Right atrium auricular region (tissue), 2 donors: ENCODE measurements at regions not wholly inside any gene's neighbourhood (a gene's known extent, or its start where the extent isn't known, plus 50 kb on each side); places are given as distances from the start of the nearest gene placed in this dataset.
"Not testable (repeated sequence)": the region's sequence is repeated elsewhere in the genome, so short reads cannot be mapped to it uniquely, and the experiment has no call there.

Experiments used
- DNase-seq: peaks from one replicate; pipeline ENCODE4 v3.0.0-alpha.2; 2019; ENCODE audit warnings: low spot score
- H3K27ac ChIP-seq, 2 donors: fragments of 200-600 bp; sonication (generic); 1 replicate in 1 of 2; 2 replicates in 1 of 2; pipeline ENCODE4 v1.5.1; 2016 to 2019
- H3K27me3 ChIP-seq, 2 donors: fragments of 200-600 bp; sonication (generic); one replicate each; pipeline versions ENCODE4 v1.5.1 to v1.6.0; 2017 to 2019
- H3K36me3 ChIP-seq: fragments of 200-600 bp; sonication (generic); one replicate; pipeline ENCODE4 v1.5.1; 2016
- H3K4me1 ChIP-seq, 2 donors: fragments of 200-600 bp; sonication (generic); one replicate each; pipeline versions ENCODE4 v1.5.1 to v1.6.0; 2017 to 2019
- H3K4me3 ChIP-seq, 2 donors: fragments of 200-600 bp; sonication (generic); 1 replicate in 1 of 2; 2 replicates in 1 of 2; pipeline ENCODE4 v1.5.1; 2017 to 2019; ENCODE audit warnings: mild to moderate bottlenecking in 1 of 2, moderate library complexity in 1 of 2
- H3K9me3 ChIP-seq, 2 donors: fragments of 200-600 bp; sonication (generic); one replicate each; pipeline ENCODE4 v1.5.1; 2019
- CTCF ChIP-seq, 2 donors: fragments of 200-600 bp; sonication (generic); IDR thresholded peaks; one replicate each; pipeline ENCODE4 v1.5.1; 2019; ENCODE audit warnings: antibody characterized with exemption in 2 of 2

- no peaks in the 10 kb centered on the region for H3K36me3 ChIP-seq
- H3K9me3 ChIP-seq: no peaks in the 10 kb centered on the region
- no peaks in the 10 kb centered on the region for H3K27me3 ChIP-seq
- no peak overlapping the region for H3K27ac ChIP-seq
- no peak for TF ChIP-seq CTCF (IDR thresholded peaks at IDR 0.05)
- no peak overlapping the region for H3K4me3 ChIP-seq
- no peak for DNase-seq
- no peaks in the 10 kb centered on the region for H3K4me1 ChIP-seq
Measured at GRCh38 chr12:83461336-83461935, 774.7 kb downstream of the TMTC2 start.

GRCh38 chr12:83451189-83451588, 764.5 kb downstream of the TMTC2 start:
- DNase-seq: no peak
- H3K27ac ChIP-seq: no peak overlapping the region
- H3K4me3 ChIP-seq: no peak overlapping the region

GRCh38 chr12:83434600-83434999, 747.9 kb downstream of the TMTC2 start:
- no peak for TF ChIP-seq CTCF (IDR thresholded peaks at IDR 0.05)
- Histone ChIP-seq H3K9me3 (no peaks in the 10 kb centered on the region), H3K27ac (no peak overlapping the region), H3K27me3 (no peaks in the 10 kb centered on the region), H3K4me3 (no peak overlapping the region), H3K4me1 (no peaks in the 10 kb centered on the region), H3K36me3 (no peaks in the 10 kb centered on the region)
- no peak for DNase-seq

More at GRCh38 chr12:83451189-83451588, 764.5 kb downstream of the TMTC2 start:
- TF ChIP-seq CTCF (IDR thresholded peaks at IDR 0.05): no peak
- Histone ChIP-seq H3K9me3 (no peaks in the 10 kb centered on the region), H3K36me3 (no peaks in the 10 kb centered on the region), H3K4me1 (no peaks in the 10 kb centered on the region), H3K27me3 (no peaks in the 10 kb centered on the region)

- Histone ChIP-seq H3K9me3 (no peaks in the 10 kb centered on the region), H3K36me3 (no peaks in the 10 kb centered on the region), H3K4me1 (no peaks in the 10 kb centered on the region), H3K27me3 (no peaks in the 10 kb centered on the region), H3K27ac (no peak overlapping the region), H3K4me3 (no peak overlapping the region)
- no peak for DNase-seq
- TF ChIP-seq CTCF (IDR thresholded peaks at IDR 0.05): no peak
Measured at GRCh38 chr12:83432176-83432719, 745.5 kb downstream of the TMTC2 start.

- H3K27ac ChIP-seq, H3K36me3 ChIP-seq, H3K9me3 ChIP-seq, H3K4me1 ChIP-seq, H3K4me3 ChIP-seq, DNase-seq, H3K27me3 ChIP-seq: not testable (repeated sequence)
Measured at GRCh38 chr12:83427586-83428136, 741.0 kb downstream of the TMTC2 start.

- Histone ChIP-seq H3K4me3 (no peak overlapping the region), H3K27ac (no peak overlapping the region), H3K4me1 (no peaks in the 10 kb centered on the region), H3K9me3 (no peaks in the 10 kb centered on the region), H3K36me3 (no peaks in the 10 kb centered on the region), H3K27me3 (no peaks in the 10 kb centered on the region)
- no peak for DNase-seq
- TF ChIP-seq CTCF (IDR thresholded peaks at IDR 0.05): no peak
Measured at GRCh38 chr12:83414981-83415380, 728.3 kb downstream of the TMTC2 start.
